SKM-1 (cell line): ENCODE measurements at regions not wholly inside any gene's neighbourhood (a gene's known extent, or its start where the extent isn't known, plus 50 kb on each side); places are given as distances from the start of the nearest gene placed in this dataset.

Experiments
- DNase-seq: peaks from one replicate; lab custom pipeline; 2025; ENCODE audit not compliant: unreplicated experiment; lab: John Stamatoyannopoulos, UW

DNA sequence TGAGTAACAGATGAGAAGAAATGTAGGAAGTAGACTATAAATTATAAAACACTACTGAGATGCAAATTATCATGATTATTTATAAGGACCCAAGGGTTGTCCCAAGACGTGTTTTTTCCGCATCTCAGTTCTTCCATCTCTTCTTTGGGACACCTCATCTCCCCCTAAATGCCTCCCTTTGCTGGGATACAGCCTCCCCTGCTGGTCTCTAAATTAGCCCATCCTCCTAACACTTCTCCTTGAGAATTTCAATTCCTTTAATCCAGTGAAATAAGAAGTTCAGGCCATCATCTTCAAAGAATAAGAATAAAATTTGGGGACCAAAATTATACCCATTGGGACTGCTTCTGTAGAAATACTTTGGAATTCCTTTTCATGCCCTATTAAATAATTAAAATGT, 667.0 kb downstream of the BCL11B start:
- no peak for DNase-seq

DNA sequence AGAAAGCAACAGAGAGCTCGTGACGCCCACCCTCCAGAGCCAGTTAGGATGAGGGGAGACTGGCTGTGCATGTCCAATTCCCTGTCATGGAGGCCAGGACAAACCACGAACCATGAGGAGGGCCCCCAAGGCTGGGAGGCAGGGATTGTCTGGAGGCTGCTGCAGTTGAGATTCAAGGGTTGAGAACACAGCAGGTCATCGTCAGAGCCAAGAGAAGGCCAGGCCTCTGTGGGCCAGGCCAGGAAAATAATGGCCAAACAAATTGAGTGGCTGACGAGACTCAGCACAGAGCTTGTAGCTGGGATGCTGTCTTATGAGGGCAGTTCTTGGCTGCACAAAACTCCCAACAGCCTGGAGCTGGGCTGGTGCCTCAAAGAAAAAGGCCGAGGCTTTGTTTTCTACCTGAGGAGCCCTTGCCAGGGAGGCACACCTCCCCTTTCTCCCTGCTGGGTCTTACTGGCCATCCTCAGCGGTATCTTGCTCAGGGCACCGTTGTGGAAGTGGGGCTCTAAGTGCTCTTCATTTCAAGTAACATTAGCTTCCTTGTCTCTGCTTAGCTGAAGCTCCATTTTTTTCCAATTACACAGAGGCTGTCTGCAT, 665.9 kb downstream of the BCL11B start:
- no peak for DNase-seq

- no peak for DNase-seq
These were observed 665.2 kb downstream of the BCL11B start for GRCh38 chr14:98606816-98607215.

GRCh38 chr14:98607341-98607910, 664.6 kb downstream of the BCL11B start:
- DNase-seq = no peak

DNA sequence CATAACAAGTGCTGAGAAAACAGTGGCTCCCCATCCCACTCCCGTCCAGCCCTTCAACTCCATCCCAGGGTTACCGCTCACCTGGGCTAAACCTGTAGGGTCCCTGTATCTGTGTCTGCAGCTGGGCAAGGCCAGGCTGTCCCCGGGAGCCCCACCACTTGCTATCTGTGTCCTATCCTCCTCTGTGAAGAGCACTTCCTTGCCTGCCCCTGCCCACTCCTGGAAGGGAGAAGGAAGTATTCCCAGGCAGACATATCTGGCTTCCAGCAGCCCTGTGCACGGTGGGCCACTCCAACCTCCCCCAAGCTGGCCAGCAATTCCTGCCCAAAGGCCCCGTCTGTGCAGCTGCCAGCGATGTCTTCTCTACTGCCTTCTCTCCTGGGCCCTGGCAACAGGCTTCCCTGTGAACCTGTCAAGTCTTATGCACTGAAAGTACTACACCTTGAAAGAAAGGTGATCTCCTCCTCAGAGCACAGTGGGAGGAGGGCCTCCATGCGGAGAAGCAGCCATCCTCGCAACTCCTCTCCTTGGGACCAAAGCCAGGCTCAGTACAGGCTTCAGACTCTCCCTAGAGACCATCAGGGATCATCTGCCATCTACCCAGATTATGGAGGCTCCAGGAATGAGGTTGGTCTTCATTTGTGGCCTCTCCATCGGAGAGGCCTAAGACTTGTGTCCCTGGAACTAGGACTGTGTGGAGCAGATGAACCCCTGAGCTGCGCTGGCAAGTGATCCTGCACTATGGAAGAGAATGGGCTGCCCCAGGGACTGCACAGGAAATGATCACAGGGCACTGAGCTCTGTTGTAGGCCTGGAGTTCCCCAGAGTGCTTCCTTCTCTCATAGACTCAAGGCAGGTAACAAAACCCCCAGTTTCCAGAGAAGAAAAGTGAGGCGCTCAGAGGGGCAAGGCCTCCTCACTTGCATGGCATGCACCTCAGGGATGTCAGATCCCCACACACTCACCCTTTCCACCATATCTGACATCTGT, 663.6 kb downstream of the BCL11B start:
- no peak for DNase-seq

GRCh38 chr14:98612434-98613200, 659.4 kb downstream of the BCL11B start:
- DNase-seq = no peak

- no peak for DNase-seq
These were observed 657.3 kb downstream of the BCL11B start for GRCh38 chr14:98614741-98615140.

- DNase-seq = no peak
These were observed 649.6 kb downstream of the BCL11B start for GRCh38 chr14:98622208-98623051.

- DNase-seq = no peak
These were observed 648.1 kb downstream of the BCL11B start for GRCh38 chr14:98623788-98624415.

GRCh38 chr14:98633380-98633779, 638.6 kb downstream of the BCL11B start:
- no peak for DNase-seq

DNA sequence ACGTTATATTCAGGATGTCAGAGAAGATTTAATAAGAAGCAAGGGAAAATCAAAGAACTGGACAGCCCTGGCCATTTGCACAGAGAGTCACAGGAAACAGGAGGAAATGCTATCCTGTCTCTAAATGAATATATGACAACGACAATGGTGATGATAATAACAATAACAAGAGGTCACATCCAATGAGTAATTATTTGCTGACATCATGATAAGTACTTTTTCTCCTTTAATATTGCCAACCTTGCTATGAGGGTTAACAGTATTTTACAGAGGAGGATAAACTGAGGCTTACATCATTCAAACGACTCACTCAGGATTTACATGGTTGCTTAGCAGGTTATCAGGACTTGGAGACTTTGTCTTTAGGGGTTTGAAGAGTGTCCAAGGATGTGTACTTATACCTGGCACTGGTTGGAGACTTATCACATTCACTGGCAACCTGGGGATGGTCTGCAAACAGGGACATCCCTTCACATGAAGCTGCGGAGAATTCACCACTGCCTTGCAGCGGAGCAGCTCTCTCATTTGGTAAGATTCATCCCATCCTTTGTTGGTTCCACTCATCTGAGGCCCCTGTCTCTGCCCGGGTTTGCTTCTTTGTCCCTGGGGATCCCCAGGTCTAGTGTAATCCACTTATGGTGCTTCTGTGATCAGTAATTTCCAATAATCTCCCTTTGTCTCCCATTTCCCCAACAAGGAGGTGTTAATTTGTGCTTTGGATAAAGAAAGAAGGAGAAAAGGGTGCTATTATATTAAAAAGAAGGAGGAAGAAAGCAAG, 637.8 kb downstream of the BCL11B start:
- no peak for DNase-seq

GRCh38 chr14:98638366-98638765, 633.6 kb downstream of the BCL11B start:
- DNase-seq = no peak

GRCh38 chr14:98647754-98648153, 624.2 kb downstream of the BCL11B start:
- DNase-seq = no peak

GRCh38 chr14:98651037-98651436, 621.0 kb downstream of the BCL11B start:
- DNase-seq = no peak

DNA sequence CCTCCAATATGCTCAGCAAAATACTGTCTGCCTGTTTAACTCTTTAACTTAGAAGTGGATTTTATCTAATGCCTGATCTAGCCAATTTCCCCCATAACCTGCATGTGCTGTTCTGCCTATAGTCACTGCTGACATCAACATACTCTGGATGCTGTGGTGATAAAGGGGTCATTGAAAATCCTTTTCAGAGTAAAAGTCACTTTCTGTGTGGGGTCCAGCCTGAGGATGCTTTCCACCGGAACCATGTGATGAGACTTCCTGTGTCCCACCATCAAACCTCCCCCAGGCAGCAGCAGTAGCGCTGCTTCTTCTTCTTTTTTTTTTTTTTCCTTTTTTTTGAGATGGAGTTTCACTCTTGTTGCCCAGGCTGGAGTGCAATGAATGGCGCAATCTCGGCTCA, 607.0 kb downstream of the BCL11B start:
- DNase-seq = no peak

GRCh38 chr14:98666545-98666944, 605.5 kb downstream of the BCL11B start:
- DNase-seq = no peak

GRCh38 chr14:98682033-98682432, 590.0 kb downstream of the BCL11B start:
- no peak for DNase-seq

DNA sequence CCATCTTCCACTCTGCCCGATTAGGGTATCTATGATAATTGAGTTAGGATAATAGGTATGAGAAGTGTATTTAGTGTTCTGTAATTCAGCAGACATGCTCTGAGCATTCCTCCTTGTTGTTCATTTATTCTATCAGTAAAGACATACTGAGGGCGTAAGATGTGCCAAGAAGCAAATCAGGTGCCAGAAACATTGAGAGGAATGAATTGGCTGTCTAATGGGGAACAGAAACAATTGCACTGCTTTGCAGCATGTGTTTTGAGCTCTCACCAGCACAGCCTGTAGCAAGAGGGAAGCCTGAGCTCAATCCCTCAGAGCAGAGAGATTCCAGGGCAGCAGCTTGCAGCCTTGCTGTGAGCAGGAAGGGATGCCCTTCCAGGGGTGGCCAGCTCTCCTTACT, 589.3 kb downstream of the BCL11B start:
- DNase-seq = no peak

- DNase-seq = no peak
These were observed 587.5 kb downstream of the BCL11B start for GRCh38 chr14:98684468-98684867.
